Large intestine (tissue), 3 donors: ENCODE measurements at regions not wholly inside any gene's neighbourhood (a gene's known extent, or its start where the extent isn't known, plus 50 kb on each side); places are given as distances from the start of the nearest gene placed in this dataset.

Experiments used
- DNase-seq, 2 donors: peaks; one replicate each; pipeline versions ENCODE4 v3.0.0 to v3.0.0-alpha.2; 2013
- H3K27ac ChIP-seq: one replicate; pipeline ENCODE4 v1.5.1; 2013; ENCODE audit warnings: low read length
- H3K27me3 ChIP-seq: 2 replicates; pipeline ENCODE4 v1.6.1; 2013; ENCODE audit warnings: low read length; ENCODE audit not compliant: control insufficient read depth, insufficient read depth
- H3K36me3 ChIP-seq: 2 replicates; pipeline ENCODE4 v1.6.1; 2013; ENCODE audit warnings: low read length; ENCODE audit not compliant: control insufficient read depth, insufficient read depth
- H3K4me1 ChIP-seq: one replicate; pipeline ENCODE4 v1.6.1; 2013; ENCODE audit warnings: low read length; ENCODE audit not compliant: control insufficient read depth, insufficient read depth
- H3K4me3 ChIP-seq: one replicate; pipeline ENCODE4 v1.5.1; 2013; ENCODE audit warnings: low read length
- H3K9me3 ChIP-seq: one replicate; pipeline ENCODE4 v1.6.1; 2013; ENCODE audit warnings: mild to moderate bottlenecking, low read depth, low read length, moderate library complexity; ENCODE audit not compliant: control insufficient read depth
- WGBS: methylation state at CpG from one replicate; pipeline ENCODE4 v1.1.5; 2013; ENCODE audit warnings: low lambda C conversion rate; ENCODE audit not compliant: insufficient coverage; 5-methylcytosine and 5-hydroxymethylcytosine counted together

- H3K27me3 ChIP-seq = no peaks in the 10 kb centered on the region
- H3K4me3 ChIP-seq = no peak overlapping the region
- no peaks in the 10 kb centered on the region for H3K9me3 ChIP-seq
- WGBS = no CpG with 5 or more reads among the region's 2 CpGs
- no peaks in the 10 kb centered on the region for H3K36me3 ChIP-seq
- H3K27ac ChIP-seq = no peak overlapping the region
- no peak for DNase-seq
- peaks cover 7% of the 10 kb centered on the region for H3K4me1 ChIP-seq
These were observed 116.4 kb upstream of the KLF6 start for GRCh38 chr10:3901370-3901769.

DNA sequence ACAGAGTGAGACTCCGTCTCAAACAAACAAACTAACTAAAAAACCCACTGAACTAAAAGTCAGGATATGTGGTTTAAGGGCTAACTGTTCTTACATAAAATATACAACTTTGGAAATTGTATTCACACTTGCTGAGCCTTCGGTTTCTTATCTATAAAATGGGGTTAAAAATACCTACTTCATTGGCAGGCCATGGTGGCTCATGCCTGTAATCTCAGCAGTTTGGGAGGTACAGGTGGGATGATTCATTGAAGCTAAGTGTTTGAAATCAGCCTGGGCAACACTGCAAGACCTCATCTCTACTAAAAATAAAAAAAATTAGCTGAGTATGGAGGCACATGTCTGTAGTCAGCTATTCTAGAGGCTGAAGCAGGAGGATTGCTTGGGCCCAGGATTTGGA is 115.4 kb upstream of the KLF6 start:
- Histone ChIP-seq H3K9me3 (no peaks in the 10 kb centered on the region), H3K4me1 (peaks cover 7% of the 10 kb centered on the region), H3K4me3 (no peak overlapping the region), H3K36me3 (no peaks in the 10 kb centered on the region), H3K27ac (no peak overlapping the region), H3K27me3 (no peaks in the 10 kb centered on the region)
- no peak for DNase-seq
- 100% methylated on average over 1 of the region's 2 CpGs for WGBS

DNA sequence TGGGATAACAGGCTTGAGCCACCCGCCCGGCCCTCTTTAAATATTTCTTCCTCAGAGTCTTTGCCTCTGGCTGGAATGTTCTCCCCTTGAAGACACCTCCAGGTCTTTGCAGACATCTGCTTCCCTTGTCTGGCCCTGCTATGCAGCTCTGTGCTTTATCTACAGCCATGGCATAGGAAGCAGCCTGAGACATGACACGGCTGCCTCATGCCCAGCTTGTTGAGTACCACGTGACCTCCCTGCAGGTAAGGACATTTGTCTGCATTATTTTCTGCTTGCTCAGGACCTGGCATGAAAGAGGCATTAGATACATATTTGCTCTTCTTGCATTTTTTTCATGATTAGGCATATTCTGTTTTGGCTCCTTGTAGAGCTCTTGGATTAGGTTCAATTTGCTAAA is 113.8 kb upstream of the KLF6 start:
- Histone ChIP-seq H3K9me3 (no peaks in the 10 kb centered on the region), H3K36me3 (no peaks in the 10 kb centered on the region), H3K27me3 (no peaks in the 10 kb centered on the region), H3K27ac (no peak overlapping the region), H3K4me3 (no peak overlapping the region), H3K4me1 (peaks cover 7% of the 10 kb centered on the region)
- no peak for DNase-seq
- WGBS = no CpG with 5 or more reads among the region's 4 CpGs

GRCh38 chr10:3897156-3897555 is 112.1 kb upstream of the KLF6 start:
- 88% methylated on average over 3 of the region's 6 CpGs for whole genome bisulfite sequencing
- no peak overlapping the region for H3K27ac ChIP-seq

DNA sequence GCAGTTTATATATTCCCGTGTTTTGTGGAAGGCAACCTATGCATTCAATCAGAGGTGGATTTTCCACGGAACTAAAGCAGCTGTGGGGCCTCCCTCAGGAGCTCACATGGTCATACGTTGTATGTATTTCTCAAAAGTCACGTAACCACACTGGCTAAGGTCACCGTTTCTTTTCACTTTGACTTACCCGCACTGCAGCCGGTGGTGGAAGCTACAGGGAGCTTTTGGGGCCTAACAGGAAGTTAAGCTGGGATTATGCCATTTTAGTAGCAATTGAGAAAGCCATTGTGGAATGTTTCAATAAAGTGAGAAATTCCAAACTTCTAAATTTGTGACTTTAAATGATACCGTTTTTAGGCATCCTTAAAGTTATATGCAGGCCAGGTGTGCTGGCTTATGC is 111.2 kb upstream of the KLF6 start:
- Histone ChIP-seq H3K4me3 (no peak overlapping the region), H3K27me3 (no peaks in the 10 kb centered on the region), H3K27ac (no peak overlapping the region), H3K36me3 (no peaks in the 10 kb centered on the region), H3K4me1 (no peaks in the 10 kb centered on the region), H3K9me3 (no peaks in the 10 kb centered on the region)
- no CpG with 5 or more reads among the region's 8 CpGs for WGBS
- DNase-seq = no peak

More at GRCh38 chr10:3897156-3897555, 112.1 kb upstream of the KLF6 start:
- no peak for DNase-seq
- H3K4me1 ChIP-seq = no peaks in the 10 kb centered on the region
- no peaks in the 10 kb centered on the region for H3K36me3 ChIP-seq
- H3K9me3 ChIP-seq = no peaks in the 10 kb centered on the region
- H3K27me3 ChIP-seq = no peaks in the 10 kb centered on the region
- H3K4me3 ChIP-seq = no peak overlapping the region

GRCh38 chr10:3895045-3895631 is 110.1 kb upstream of the KLF6 start:
- DNase-seq = no peak
- H3K36me3 ChIP-seq = no peaks in the 10 kb centered on the region
- no peaks in the 10 kb centered on the region for H3K4me1 ChIP-seq
- WGBS = 60% methylated on average over 1 of the region's 5 CpGs
- H3K27ac ChIP-seq = no peak overlapping the region
- H3K27me3 ChIP-seq = no peaks in the 10 kb centered on the region
- no peaks in the 10 kb centered on the region for H3K9me3 ChIP-seq
- no peak overlapping the region for H3K4me3 ChIP-seq

DNA sequence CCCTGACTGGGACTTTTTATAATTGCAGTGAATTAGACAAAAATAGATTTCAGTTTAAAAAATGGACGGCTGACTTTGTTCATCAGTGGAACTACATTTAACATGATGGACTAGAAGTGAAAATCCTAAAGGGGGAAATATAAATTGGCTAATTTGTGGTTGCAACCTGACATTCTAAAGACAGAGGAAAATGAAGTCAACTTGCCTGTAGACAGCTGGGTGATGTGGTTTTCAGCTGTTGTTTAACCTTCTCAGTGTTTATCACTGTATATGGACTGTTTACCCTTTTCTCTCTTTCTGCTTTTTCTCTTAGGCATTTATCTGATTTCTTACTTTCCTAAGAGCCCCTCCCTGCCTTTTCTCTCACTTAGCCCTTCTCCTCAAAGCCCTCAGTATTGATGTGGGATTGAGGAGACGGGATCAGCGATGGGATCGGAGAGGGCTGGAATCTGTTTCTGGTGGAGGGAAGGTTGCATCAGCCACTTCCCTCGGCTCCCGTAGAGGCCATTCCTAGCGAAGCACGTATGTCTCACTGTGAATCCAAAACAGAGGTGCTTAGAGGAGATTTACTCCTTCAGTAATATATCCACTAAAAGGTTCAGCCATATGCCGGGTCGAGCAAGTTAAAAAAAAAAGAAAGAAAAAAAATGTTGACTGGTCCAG is 109.0 kb upstream of the KLF6 start:
- Histone ChIP-seq H3K9me3 (no peaks in the 10 kb centered on the region), H3K36me3 (no peaks in the 10 kb centered on the region), H3K27ac (no peak overlapping the region), H3K4me3 (no peak overlapping the region), H3K27me3 (no peaks in the 10 kb centered on the region), H3K4me1 (no peaks in the 10 kb centered on the region)
- WGBS = no CpG with 5 or more reads among the region's 10 CpGs
- DNase-seq = no peak

DNA sequence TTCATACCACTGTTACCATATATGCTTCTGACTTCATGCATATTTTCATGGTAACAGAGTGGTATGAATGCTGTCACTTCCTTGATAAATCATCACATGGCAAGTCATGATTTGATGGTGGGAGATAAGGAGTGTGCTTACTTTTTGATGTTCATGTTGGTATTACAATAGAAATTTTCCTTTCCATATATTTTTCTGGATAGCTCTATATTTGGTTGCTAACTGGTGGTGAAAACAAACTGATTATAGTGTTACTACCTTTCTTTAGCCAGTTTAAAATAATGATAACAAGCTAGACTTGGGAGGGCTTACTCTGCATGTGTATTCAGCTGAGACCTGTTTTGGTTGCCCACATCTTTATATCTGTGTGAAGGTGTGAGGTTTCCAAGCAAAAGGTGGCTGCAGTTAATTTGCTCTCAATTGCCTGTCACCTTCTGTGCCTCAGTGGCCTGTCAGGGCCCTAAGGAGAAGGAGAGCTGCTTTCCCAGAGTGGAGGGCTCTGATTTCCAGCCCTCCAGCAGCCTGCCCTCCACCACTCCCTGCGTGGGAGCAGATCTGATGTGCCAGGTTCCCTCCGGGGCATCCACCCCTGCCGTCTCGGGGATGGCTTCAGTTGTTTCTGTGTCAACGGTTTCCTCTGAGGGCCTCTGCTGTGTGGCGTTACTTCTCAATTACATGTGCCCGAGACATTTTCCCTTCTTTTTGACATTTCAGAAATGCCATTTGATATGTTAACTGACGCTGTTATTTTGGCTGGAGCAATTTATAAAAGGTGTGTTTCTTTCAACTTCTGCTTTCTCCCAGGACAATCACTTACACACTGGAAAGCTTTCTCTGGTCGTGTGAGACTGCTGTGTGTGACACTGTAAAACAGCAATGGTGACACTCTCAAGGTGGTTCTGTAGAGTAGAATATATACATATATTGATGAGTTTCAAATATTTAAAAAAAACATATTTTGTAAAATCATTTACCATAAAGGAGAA is 107.7 kb upstream of the KLF6 start:
- H3K9me3 ChIP-seq = no peaks in the 10 kb centered on the region
- WGBS = no CpG with 5 or more reads among the region's 9 CpGs
- DNase-seq = no peak
- H3K27me3 ChIP-seq = no peaks in the 10 kb centered on the region
- H3K36me3 ChIP-seq = no peaks in the 10 kb centered on the region
- no peak overlapping the region for H3K27ac ChIP-seq
- H3K4me1 ChIP-seq = no peaks in the 10 kb centered on the region
- H3K4me3 ChIP-seq = no peak overlapping the region

GRCh38 chr10:3891396-3891795 is 106.4 kb upstream of the KLF6 start:
- DNase-seq = no peak
- H3K9me3 ChIP-seq = no peaks in the 10 kb centered on the region
- no peak overlapping the region for H3K27ac ChIP-seq
- peaks cover 8% of the 10 kb centered on the region for H3K4me1 ChIP-seq
- no peaks in the 10 kb centered on the region for H3K27me3 ChIP-seq
- WGBS = 20% methylated on average over 1 of the region's 3 CpGs
- H3K36me3 ChIP-seq = no peaks in the 10 kb centered on the region
- no peak overlapping the region for H3K4me3 ChIP-seq

- no CpG with 5 or more reads among the region's 14 CpGs for WGBS
- Histone ChIP-seq H3K36me3 (no peaks in the 10 kb centered on the region), H3K9me3 (no peaks in the 10 kb centered on the region), H3K27ac (no peak overlapping the region), H3K4me1 (peaks cover 13% of the 10 kb centered on the region), H3K27me3 (no peaks in the 10 kb centered on the region), H3K4me3 (no peak overlapping the region)
- no peak for DNase-seq
These were observed 105.8 kb upstream of the KLF6 start for GRCh38 chr10:3890602-3891352.
